ENCODE measurements at regions not wholly inside any gene's neighbourhood (a gene's known extent, or its start where the extent isn't known, plus 50 kb on each side); places are given as distances from the start of the nearest gene placed in this dataset.

DNA sequence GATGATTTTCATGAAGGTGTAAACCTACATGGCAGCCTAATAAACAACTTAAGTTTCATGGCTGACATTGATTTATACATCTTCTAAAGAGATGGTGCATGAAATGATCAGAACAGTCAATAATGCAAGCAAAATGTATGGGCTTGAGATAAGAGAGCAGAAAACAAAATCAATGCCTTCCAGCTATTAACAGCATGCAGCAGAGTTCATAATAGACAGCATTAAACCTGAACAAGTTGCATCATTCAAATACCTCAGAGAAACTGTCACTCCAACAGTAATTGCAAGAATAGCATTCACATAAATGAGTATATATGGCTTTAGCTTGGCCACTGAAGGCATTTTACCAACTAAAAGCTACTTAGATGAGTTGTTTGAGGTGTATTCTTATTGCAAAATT is 319.6 kb upstream of the ARID1B start (continued):
- TF ChIP-seq, protein P1, sequence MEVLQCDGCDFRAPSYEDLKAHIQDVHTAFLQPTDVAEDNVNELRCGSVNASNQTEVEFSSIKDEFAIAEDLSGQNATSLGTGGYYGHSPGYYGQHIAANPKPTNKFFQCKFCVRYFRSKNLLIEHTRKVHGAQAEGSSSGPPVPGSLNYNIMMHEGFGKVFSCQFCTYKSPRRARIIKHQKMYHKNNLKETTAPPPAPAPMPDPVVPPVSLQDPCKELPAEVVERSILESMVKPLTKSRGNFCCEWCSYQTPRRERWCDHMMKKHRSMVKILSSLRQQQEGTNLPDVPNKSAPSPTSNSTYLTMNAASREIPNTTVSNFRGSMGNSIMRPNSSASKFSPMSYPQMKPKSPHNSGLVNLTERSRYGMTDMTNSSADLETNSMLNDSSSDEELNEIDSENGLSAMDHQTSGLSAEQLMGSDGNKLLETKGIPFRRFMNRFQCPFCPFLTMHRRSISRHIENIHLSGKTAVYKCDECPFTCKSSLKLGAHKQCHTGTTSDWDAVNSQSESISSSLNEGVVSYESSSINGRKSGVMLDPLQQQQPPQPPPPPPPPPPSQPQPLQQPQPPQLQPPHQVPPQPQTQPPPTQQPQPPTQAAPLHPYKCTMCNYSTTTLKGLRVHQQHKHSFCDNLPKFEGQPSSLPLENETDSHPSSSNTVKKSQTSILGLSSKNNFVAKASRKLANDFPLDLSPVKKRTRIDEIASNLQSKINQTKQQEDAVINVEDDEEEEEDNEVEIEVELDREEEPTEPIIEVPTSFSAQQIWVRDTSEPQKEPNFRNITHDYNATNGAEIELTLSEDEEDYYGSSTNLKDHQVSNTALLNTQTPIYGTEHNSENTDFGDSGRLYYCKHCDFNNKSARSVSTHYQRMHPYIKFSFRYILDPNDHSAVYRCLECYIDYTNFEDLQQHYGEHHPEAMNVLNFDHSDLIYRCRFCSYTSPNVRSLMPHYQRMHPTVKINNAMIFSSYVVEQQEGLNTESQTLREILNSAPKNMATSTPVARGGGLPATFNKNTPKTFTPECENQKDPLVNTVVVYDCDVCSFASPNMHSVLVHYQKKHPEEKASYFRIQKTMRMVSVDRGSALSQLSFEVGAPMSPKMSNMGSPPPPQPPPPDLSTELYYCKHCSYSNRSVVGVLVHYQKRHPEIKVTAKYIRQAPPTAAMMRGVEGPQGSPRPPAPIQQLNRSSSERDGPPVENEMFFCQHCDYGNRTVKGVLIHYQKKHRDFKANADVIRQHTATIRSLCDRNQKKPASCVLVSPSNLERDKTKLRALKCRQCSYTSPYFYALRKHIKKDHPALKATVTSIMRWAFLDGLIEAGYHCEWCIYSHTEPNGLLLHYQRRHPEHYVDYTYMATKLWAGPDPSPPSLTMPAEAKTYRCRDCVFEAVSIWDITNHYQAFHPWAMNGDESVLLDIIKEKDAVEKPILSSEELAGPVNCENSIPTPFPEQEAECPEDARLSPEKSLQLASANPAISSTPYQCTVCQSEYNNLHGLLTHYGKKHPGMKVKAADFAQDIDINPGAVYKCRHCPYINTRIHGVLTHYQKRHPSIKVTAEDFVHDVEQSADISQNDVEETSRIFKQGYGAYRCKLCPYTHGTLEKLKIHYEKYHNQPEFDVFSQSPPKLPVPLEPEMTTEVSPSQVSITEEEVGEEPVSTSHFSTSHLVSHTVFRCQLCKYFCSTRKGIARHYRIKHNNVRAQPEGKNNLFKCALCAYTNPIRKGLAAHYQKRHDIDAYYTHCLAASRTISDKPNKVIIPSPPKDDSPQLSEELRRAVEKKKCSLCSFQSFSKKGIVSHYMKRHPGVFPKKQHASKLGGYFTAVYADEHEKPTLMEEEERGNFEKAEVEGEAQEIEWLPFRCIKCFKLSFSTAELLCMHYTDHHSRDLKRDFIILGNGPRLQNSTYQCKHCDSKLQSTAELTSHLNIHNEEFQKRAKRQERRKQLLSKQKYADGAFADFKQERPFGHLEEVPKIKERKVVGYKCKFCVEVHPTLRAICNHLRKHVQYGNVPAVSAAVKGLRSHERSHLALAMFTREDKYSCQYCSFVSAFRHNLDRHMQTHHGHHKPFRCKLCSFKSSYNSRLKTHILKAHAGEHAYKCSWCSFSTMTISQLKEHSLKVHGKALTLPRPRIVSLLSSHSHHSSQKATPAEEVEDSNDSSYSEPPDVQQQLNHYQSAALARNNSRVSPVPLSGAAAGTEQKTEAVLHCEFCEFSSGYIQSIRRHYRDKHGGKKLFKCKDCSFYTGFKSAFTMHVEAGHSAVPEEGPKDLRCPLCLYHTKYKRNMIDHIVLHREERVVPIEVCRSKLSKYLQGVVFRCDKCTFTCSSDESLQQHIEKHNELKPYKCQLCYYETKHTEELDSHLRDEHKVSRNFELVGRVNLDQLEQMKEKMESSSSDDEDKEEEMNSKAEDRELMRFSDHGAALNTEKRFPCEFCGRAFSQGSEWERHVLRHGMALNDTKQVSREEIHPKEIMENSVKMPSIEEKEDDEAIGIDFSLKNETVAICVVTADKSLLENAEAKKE (CRISPR knock-in tag; IDR thresholded peaks at IDR 0.05) = no peak
- TF ChIP-seq CREB1 (CRISPR knock-in tag; IDR thresholded peaks at IDR 0.05; ENCODE audit: low read depth) (no peak), ZNF114 (CRISPR knock-in tag; IDR thresholded peaks at IDR 0.05) (no peak), JUNB (IDR thresholded peaks at IDR 0.05; ENCODE audit: unreplicated experiment) (no peak), EZH2phosphoT487 (IDR thresholded peaks at IDR 0.05; ENCODE audit: unreplicated experiment) (no peak), EZH2 (IDR thresholded peaks at IDR 0.05; ENCODE audit: low read depth, unreplicated experiment) (no peak)

DNA sequence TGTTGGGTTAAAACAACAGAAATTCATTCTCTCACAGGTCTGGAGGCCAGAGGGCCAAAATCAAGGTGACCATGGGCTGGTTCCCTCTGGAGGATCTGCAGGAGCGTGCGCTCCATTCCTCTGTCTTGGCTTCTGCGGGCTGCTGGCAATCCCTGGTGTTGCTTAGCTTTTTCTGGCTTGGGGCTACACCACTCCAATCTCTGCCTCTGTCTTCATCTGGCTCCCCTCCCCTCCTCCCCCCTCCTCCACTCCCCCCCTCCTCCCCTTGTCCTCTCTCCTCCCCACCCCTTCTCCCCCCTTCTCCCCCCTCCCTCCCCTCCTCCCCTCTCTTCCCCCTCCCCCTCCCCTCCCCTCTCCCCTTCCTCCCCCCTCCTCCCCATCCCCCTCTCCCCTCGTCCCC is 321.3 kb upstream of the ARID1B start:
- H3K4me2 ChIP-seq = no peak overlapping the region
- H3F3A ChIP-seq (replicated peaks; ENCODE audit: low read depth) = no peaks in the 10 kb centered on the region
- no peaks in the 10 kb centered on the region for H3K4me1 ChIP-seq (ENCODE audit: insufficient read depth)
- DNase-seq (ENCODE audit: low spot score) (no peak), ATAC-seq (no peak)
- no peak overlapping the region for H3K27ac Mint-ChIP-seq
- H3K9me2 ChIP-seq (ENCODE audit: insufficient read depth) = 0 out of 2 replicates have a peak, but pooled peaks cover 15% of the 10 kb centered on the region
- H3K4me1 Mint-ChIP-seq = no peaks in the 10 kb centered on the region
- H3K27me3 ChIP-seq (ENCODE audit: insufficient read depth) = no peaks in the 10 kb centered on the region
- no peaks in the 10 kb centered on the region for H3K36me3 Mint-ChIP-seq (ENCODE audit: low read depth)
- peaks cover 6% of the 10 kb centered on the region for H3K27me3 Mint-ChIP-seq (ENCODE audit: insufficient read depth, low read depth, poor library complexity)
- H3K4me3 Mint-ChIP-seq = no peak overlapping the region
- no peaks in the 10 kb centered on the region for H4K20me1 ChIP-seq (replicated peaks; ENCODE audit: insufficient read depth)
- no peaks in the 10 kb centered on the region for H3K36me3 ChIP-seq (ENCODE audit: insufficient read depth)
- no peak overlapping the region for H2AFZ ChIP-seq
- no peak overlapping the region for H3K4me3 ChIP-seq
- no peak overlapping the region for H3K27ac ChIP-seq (ENCODE audit: low read depth)
- no peaks in the 10 kb centered on the region for H3K79me2 ChIP-seq (replicated peaks; ENCODE audit: insufficient read depth)
- H3K9me3 Mint-ChIP-seq = peaks cover 3% of the 10 kb centered on the region
- no peak for TF ChIP-seq CREB1 (CRISPR knock-in tag; IDR thresholded peaks at IDR 0.05; ENCODE audit: low read depth)
- no peak for TF ChIP-seq STAT1 (IDR thresholded peaks at IDR 0.05; ENCODE audit: unreplicated experiment)
- no peak for TF ChIP-seq POLR2AphosphoS5 (IDR thresholded peaks at IDR 0.05; ENCODE audit: low read depth)
- TF ChIP-seq, protein P1 (CRISPR knock-in tag; IDR thresholded peaks at IDR 0.05) = no peak

Measured in GM23338 (cell line).